ENCODE measurements at regions not wholly inside any gene's neighbourhood (a gene's known extent, or its start where the extent isn't known, plus 50 kb on each side); places are given as distances from the start of the nearest gene placed in this dataset.
A peak's percentile ranks its signal among the peaks of the same experiment; 100 is the strongest.
"Not testable (repeated sequence)": the region's sequence is repeated elsewhere in the genome, so short reads cannot be mapped to it uniquely, and the experiment has no call there.

GRCh38 chr9:6105738-6106137 is 90.3 kb upstream of the RANBP6 start:
- DNase-seq (ENCODE audit: extremely low read depth, low read depth) = no peak

DNA sequence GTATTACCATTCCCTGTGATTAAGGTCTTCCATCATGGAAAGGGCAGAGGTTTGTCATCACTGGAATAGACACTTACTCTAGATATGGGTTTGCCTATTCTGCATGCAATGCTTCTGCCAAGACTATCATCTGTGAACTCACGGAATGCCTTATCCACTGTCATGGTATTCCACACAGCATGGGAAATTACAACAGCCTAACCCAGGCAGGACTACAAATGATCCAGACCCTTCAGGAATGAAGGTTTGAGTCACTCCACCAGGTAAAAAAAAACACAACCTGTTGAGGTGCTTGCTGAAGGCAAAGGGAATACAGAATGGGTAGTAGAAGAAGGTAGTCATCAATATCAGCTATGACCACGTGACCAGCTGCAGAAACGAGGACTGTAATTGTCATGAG is 89.0 kb upstream of the RANBP6 start:
- not testable (repeated sequence) for DNase-seq (ENCODE audit: extremely low read depth, low read depth)

- not testable (repeated sequence) for DNase-seq (ENCODE audit: extremely low read depth, low read depth)
Observed at GRCh38 chr9:6103911-6104310, 88.5 kb upstream of the RANBP6 start.

DNA sequence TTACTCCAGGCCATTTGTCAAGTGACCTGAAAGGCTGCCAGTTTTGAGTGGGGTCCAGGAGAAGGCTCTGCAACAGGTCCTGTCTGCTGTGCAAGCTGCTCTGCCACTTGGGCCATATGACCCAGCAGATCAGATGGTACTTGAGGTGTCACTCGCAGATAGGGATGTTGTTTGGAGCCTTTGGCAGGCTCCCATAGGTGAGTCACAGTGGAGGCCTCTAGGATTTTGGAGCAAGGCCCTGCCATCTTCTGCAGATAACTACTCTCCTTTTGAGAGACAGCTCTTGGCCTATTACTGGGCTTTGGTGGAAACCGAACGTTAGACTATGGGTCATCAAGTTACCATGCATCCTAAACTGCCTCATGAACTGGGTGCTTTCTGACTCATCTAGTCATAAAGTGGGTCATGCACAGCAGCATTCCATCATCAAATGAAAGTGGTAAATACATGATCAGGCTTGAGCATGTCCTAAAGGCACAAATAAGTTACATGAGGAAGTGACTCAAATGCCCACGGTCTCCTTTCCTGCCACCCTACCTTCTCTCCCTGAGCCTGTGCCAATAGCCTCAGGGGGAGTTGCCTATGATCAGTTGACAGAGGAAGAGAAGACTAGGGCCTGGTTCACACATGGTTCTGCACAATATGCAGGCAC is 87.0 kb upstream of the RANBP6 start:
- not testable (repeated sequence) for DNase-seq (ENCODE audit: extremely low read depth, low read depth)

GRCh38 chr9:6101725-6102124 is 86.3 kb upstream of the RANBP6 start:
- DNase-seq (ENCODE audit: extremely low read depth, low read depth) = not testable (repeated sequence)

- DNase-seq (ENCODE audit: extremely low read depth, low read depth) = not testable (repeated sequence)
Observed at GRCh38 chr9:6099346-6099745, 83.9 kb upstream of the RANBP6 start.

DNA sequence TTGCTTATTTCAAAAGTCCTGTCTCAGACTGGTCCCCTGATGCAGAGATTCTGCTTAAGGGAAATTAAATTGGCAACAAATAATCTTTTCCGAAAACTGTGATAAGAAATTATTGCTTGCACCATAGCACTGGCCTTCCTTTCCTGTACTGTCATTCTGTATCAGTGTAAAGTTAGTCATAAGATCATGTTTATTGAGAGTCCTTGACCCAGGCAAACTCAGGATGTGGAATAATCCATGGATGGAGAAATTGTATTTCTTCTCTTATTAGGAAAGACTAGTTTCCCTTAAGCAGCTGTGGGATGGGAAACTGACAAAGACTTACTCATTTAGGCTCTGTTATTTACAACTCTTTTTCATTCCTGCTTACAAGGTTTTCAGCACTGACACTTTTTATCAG is 83.0 kb upstream of the RANBP6 start:
- no peak for DNase-seq (ENCODE audit: extremely low read depth, low read depth)

DNA sequence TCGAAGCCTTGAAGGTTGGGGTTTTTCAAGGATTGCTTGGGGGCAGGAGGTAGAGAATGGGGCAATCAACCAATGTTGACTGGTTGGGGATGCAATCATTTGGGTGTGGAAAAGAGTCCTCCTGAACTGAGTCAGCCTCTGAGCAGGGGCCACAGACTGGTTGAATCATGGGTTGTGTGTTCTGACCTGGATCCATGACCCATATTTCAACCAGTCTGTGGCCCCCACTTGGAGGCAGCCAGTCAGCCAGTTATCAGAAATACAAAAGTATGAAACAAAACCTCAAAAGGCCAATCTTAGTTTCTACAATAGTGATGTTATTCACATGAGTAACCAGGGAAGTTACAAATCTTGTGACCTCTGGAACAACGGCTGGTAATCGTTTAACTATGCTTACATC is 81.4 kb upstream of the RANBP6 start:
- no peak for DNase-seq (ENCODE audit: extremely low read depth, low read depth)

DNA sequence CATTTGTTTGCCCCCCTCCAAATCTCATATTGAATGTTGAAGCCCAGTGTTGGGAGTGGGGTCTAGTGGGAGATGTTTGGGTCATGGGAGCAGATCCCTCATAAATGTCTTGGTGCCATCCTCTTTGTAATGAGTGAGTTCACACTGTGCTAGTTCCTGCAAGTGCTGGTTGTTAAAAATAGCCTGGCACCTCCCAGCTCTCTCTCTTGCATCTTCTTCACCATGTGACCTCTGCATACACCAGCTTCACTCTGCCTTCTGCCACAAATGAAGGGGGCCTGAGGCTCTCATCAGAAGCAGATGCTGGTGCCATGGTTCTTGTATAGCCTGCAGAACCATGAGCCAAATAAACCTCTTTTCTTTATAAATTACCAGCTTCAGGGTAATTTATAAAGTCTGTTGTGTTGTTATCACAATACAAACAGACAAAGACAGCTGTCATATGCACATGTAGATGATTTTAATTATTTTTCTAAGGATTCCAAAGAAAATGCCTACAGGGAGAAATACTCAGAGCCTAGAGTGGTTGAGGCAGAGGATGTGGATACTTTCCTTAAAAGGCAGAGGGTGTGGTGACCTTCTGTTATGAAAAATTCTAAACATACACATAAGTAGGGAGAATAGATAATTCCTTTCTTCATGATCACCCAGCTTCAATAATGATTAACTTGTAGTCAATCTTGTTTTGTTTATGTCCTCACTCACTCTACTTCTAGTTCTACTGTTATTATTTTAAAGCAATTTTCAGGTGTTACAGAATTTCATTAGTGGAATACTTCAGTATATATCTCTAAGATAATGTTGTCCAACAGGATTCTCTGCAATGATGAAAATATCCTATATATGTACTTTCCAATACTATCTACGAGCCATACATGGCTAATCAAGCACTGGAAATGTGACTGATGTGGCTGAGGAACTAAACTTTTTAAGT is 75.1 kb upstream of the RANBP6 start:
- DNase-seq (ENCODE audit: extremely low read depth, low read depth) = no peak

- no peak for DNase-seq (ENCODE audit: extremely low read depth, low read depth)
Observed at GRCh38 chr9:6089300-6089699, 73.9 kb upstream of the RANBP6 start.

DNA sequence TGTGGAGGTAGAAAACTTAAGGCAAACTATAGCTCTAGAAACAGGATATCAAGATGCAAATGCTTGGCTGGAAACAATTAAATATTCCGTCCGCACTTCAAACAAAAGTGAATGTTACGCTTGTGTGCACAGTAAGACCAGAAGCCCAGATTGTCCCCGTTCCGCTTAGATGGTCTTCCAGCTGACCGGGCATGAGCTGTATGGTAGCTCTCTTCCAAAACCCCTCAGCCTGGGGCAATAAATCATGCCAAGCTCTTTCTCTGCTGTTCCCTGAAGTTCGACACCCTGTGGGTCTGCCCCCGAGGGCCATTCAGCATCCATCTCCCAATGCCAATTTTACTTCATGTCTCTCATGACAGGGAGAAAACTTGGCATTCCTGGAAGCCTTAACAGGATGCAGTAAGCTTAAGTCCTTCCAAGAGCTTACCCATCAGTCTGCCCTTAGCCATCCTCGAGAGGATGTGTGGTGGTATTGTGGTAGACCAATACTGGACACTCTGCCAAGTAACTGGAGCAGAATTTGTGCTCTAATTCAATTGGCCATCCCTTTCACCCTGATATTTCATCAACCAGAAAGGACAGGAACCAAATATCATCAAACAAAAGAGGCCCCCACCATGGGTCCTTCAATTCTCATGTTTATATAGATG is 70.7 kb upstream of the RANBP6 start:
- no peak for DNase-seq (ENCODE audit: extremely low read depth, low read depth)

GRCh38 chr9:6080154-6080716 is 64.8 kb upstream of the RANBP6 start:
- DNase-seq (ENCODE audit: extremely low read depth, low read depth) = peak; percentile 85

GRCh38 chr9:6079386-6079785 is 64.0 kb upstream of the RANBP6 start:
- DNase-seq (ENCODE audit: extremely low read depth, low read depth) = no peak

DNA sequence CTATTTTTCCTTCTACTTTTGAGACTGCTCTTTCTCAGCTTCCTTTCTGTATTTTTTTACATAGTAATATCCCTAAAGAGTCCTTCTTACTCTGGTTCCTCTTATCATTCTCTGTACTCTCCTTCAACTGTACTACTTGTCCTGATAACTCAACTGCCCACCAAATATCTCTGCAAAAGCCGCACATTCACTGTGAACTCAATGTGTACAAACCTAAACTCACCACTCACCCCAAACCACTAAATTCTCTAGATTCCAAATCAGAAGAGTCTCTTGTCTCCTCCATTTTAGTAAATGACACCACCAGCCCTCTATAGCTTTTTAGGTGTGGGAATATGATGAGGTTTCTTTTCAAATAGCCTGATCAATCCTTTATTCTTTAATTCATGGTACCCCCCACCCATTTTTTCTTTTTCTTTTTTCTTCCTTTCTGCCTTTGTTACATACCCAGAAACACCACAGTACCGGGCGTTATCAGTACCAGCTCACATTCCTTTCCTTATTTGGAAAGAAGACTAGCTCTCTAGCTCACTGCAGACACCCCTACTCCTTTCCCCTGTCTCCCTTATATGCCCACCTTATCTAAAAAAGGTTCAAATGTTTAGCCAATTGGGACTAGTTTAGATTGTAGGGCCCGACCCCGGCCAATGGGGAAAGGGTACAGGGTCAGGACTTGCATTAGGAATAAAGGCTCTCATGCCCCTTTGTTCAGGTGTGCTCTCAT is 63.1 kb upstream of the RANBP6 start:
- no peak for DNase-seq (ENCODE audit: extremely low read depth, low read depth)

GRCh38 chr9:6076851-6077250 is 61.4 kb upstream of the RANBP6 start:
- DNase-seq (ENCODE audit: extremely low read depth, low read depth) = no peak

- DNase-seq (ENCODE audit: extremely low read depth, low read depth) = no peak
Observed at GRCh38 chr9:6073731-6074130, 58.3 kb upstream of the RANBP6 start.

GRCh38 chr9:6072865-6073264 is 57.4 kb upstream of the RANBP6 start:
- no peak for DNase-seq (ENCODE audit: extremely low read depth, low read depth)

DNA sequence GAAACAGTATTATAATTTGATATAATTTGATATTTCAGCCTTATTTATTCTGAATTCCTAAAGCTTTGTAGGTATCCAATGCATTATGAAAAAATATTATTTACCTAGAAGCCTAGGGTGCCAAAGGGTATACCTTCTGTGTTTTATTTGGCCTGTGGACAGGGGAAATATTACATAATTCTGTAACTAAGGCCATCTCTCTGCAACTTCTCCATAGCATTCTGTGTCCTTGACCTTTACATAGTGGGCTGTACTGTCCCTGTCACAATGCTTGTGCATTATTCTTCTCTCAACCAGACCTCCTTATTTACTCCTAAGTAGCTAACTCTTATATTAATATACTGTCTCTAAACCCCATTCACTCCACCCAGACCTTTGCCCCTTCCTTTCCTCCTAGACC is 57.0 kb upstream of the RANBP6 start:
- DNase-seq (ENCODE audit: extremely low read depth, low read depth) = no peak

DNA sequence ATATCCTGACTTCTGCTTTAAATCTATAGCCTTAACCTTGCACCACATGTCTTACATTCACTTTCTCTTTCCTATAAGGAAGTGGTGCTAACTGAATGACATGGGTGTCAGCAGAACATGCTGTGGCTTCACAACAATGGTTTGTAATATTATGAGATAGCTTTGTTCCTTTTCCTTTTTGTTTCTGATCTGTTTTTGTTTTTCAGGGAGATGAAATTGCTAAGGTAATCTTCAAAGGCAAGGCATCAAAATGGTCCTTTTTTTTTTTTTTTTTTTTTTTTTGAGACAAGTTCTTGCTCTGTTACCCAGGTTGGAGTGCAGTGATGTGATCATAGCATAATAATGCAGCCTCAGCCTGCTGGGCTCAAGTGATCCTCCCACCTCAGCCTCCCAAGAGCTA is 53.6 kb upstream of the RANBP6 start:
- no peak for DNase-seq (ENCODE audit: extremely low read depth, low read depth)

DNA sequence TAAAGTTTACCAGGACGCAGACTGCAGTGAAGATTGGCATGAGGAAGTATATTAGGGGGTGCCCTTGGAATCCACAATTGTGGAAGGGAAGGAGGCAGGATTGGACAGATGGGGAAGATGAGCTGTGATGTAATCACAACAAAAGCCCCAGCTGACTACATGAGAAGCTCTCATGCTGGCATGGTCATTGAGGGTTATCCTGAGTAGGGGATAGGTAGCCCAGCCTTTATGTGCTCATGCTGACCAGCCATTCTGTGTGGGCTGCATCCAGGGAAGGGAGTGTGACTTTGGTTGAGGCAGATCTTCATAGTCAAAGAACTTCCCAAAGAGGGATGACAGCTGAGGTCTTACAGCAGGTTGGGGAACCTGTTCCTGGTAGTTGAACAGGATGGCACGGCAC is 52.0 kb upstream of the RANBP6 start:
- no peak for DNase-seq (ENCODE audit: extremely low read depth, low read depth)
